ENCODE measurements at regions not wholly inside any gene's neighbourhood (a gene's known extent, or its start where the extent isn't known, plus 50 kb on each side); places are given as distances from the start of the nearest gene placed in this dataset.

DNA sequence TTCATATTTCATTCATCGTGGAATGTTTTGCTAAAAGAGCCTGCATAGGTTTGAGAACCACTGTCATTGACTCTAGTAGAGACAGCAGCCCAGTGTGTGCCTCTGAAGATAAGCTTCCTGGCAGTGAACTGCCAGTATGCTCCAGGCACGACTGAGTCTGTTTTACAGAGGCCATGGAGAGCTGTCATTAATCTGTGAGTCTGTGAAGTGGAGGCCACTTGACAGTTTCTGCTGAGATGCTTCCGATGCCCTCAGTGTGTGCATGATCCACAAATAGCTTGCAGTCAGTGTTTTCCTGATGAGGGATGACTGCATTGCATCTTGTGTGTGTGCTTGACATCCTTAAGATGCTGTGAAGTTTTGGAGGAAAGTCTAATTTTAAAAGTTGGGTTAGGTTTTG is 162.2 kb downstream of the PFKFB3 start:
- H3K36me3 ChIP-seq (ENCODE audit: control insufficient read depth in 1 of 2, insufficient read depth in 2 of 2, low read depth in 1 of 2, low read length in 2 of 2): no peaks in the 10 kb centered on the region
- no peaks in the 10 kb centered on the region for H3K79me1 ChIP-seq (replicated peaks; ENCODE audit: low read length, poor library complexity, severe bottlenecking)
- H3K4ac ChIP-seq (ENCODE audit: low read depth in 1 of 2, low read length in 2 of 2): no peak overlapping the region
- H3K4me3 ChIP-seq (ENCODE audit: insufficient read depth in 1 of 2, low read depth in 1 of 2, low read length in 2 of 2): no peak overlapping the region
- no peak overlapping the region for H2AK5ac ChIP-seq (ENCODE audit: low read length, severe bottlenecking)
- no peak overlapping the region for H2BK12ac ChIP-seq (ENCODE audit: low read length in 2 of 2)
- H3K4me1 ChIP-seq (ENCODE audit: control insufficient read depth, insufficient read depth, low read depth, low read length): no peaks in the 10 kb centered on the region
- H3K4me2 ChIP-seq (ENCODE audit: low read length, poor library complexity, severe bottlenecking): no peak overlapping the region
- no peak overlapping the region for H3K14ac ChIP-seq (ENCODE audit: low read length in 2 of 2)
- H3K23ac ChIP-seq (ENCODE audit: low read length in 2 of 2): no peak overlapping the region
- H3K27ac ChIP-seq (ENCODE audit: low read length, poor library complexity, severe bottlenecking): peak overlapping the region; percentile 38
- no peak overlapping the region for H4K8ac ChIP-seq (ENCODE audit: low read length)
- H3K9me3 ChIP-seq (ENCODE audit: control insufficient read depth, low read length): peaks cover 15% of the 10 kb centered on the region
- H2AFZ ChIP-seq (ENCODE audit: low read depth, low read length): no peak overlapping the region
- DNase-seq: peak; percentile 65
- no peak overlapping the region for H2BK5ac ChIP-seq (ENCODE audit: low read depth, low read length, poor library complexity, severe bottlenecking)
- WGBS: 22% methylated on average over 3 of the region's 3 CpGs
- peaks cover 5 to 12% of the 10 kb centered on the region in 2 experiments for H3K27me3 ChIP-seq (ENCODE audit: control insufficient read depth in 1 of 2, insufficient read depth in 1 of 2, low read length in 2 of 2)
- no peak overlapping the region for H2BK120ac ChIP-seq (ENCODE audit: low read depth, low read length)
- no peak overlapping the region for H3K9ac ChIP-seq (ENCODE audit: low read length)
- no peak overlapping the region for H3K18ac ChIP-seq (ENCODE audit: low read depth in 1 of 2, low read length in 2 of 2)
- no peak overlapping the region for H2BK15ac ChIP-seq (ENCODE audit: low read depth, poor library complexity, severe bottlenecking)
- no peak overlapping the region for H4K91ac ChIP-seq (ENCODE audit: low read length)

DNA sequence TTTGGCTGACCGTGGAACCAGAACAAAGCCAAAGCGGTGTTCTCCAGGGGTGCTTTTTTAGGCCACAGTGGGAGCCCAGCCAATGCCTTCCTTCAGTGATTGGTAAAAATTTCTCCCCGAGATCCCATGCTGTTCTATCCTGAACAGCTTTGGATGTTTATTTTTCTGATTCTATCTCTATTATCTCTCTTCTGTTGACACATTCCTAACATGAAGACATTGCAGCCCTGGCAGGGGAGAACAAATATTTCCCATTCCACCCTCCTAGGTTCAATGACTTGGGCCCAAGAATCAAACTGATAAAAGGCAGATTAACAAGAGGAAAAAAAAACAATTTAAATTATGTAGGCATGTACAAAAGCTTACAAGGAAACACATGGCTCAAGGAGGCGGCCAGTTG is 162.7 kb downstream of the PFKFB3 start:
- Histone ChIP-seq H2BK5ac (ENCODE audit: low read depth, low read length, poor library complexity, severe bottlenecking) (no peak overlapping the region), H2BK15ac (ENCODE audit: low read depth, poor library complexity, severe bottlenecking) (no peak overlapping the region), H3K23ac (ENCODE audit: low read length in 2 of 2) (no peak overlapping the region), H2AK5ac (ENCODE audit: low read length, severe bottlenecking) (no peak overlapping the region), H3K9me3 (ENCODE audit: control insufficient read depth, low read length) (peaks cover 10% of the 10 kb centered on the region), H3K36me3 (ENCODE audit: control insufficient read depth in 1 of 2, insufficient read depth in 2 of 2, low read depth in 1 of 2, low read length in 2 of 2) (no peaks in the 10 kb centered on the region), H2AFZ (ENCODE audit: low read depth, low read length) (no peak overlapping the region), H3K27ac (ENCODE audit: low read length, poor library complexity, severe bottlenecking) (peak overlapping the region; percentile 54), H3K18ac (ENCODE audit: low read depth in 1 of 2, low read length in 2 of 2) (peak overlapping the region in 1 of 2 experiments; percentile 39), H3K27me3 (ENCODE audit: control insufficient read depth in 1 of 2, insufficient read depth in 1 of 2, low read length in 2 of 2) (peaks cover 5 to 12% of the 10 kb centered on the region in 2 experiments), H4K8ac (ENCODE audit: low read length) (no peak overlapping the region), H3K4me2 (ENCODE audit: low read length, poor library complexity, severe bottlenecking) (no peak overlapping the region), H2BK120ac (ENCODE audit: low read depth, low read length) (no peak overlapping the region), H3K14ac (ENCODE audit: low read length in 2 of 2) (no peak overlapping the region), H4K91ac (ENCODE audit: low read length) (no peak overlapping the region), H2BK12ac (ENCODE audit: low read length in 2 of 2) (no peak overlapping the region), H3K4me3 (ENCODE audit: insufficient read depth in 1 of 2, low read depth in 1 of 2, low read length in 2 of 2) (no peak overlapping the region), H3K4ac (ENCODE audit: low read depth in 1 of 2, low read length in 2 of 2) (no peak overlapping the region), H3K9ac (ENCODE audit: low read length) (no peak overlapping the region), H3K4me1 (ENCODE audit: control insufficient read depth, insufficient read depth, low read depth, low read length) (no peaks in the 10 kb centered on the region), H3K79me1 (replicated peaks; ENCODE audit: low read length, poor library complexity, severe bottlenecking) (no peaks in the 10 kb centered on the region)
- 50% methylated on average over 4 of the region's 4 CpGs for WGBS
- no peak for DNase-seq
